Lung (tissue), 11 donors: ENCODE measurements at regions not wholly inside any gene's neighbourhood (a gene's known extent, or its start where the extent isn't known, plus 50 kb on each side); places are given as distances from the start of the nearest gene placed in this dataset.

ENCODE experiments used
- ATAC-seq: fragments of 200-7000 bp; cut with Tn5 transposase; one replicate; pipeline ENCODE4 v1.9.1; 2020; ENCODE audit warnings: moderate number of reproducible peaks; ENCODE audit not compliant: insufficient read depth, low FRiP score
- DNase-seq, 3 donors: peaks; one replicate each; pipeline ENCODE4 v3.0.0-alpha.2; 2013 to 2017
- H3K27ac ChIP-seq, 2 donors: one replicate each; pipeline ENCODE4 v1.5.1; 2013; ENCODE audit warnings: mild to moderate bottlenecking in 2 of 2, moderate library complexity in 2 of 2, control low read depth in 1 of 2, inconsistent platforms in 1 of 2, low read depth in 1 of 2, low read length in 1 of 2
- H3K27me3 ChIP-seq, 3 donors: one replicate each; pipeline ENCODE4 v1.5.1; 2013; ENCODE audit warnings: low read length in 2 of 3; ENCODE audit not compliant: control insufficient read depth in 3 of 3, insufficient read depth in 3 of 3
- H3K36me3 ChIP-seq, 4 donors: one replicate each; pipeline ENCODE4 v1.5.1; 2013; ENCODE audit warnings: low read length in 4 of 4, mild to moderate bottlenecking in 1 of 4, moderate library complexity in 1 of 4; ENCODE audit not compliant: control insufficient read depth in 4 of 4, insufficient read depth in 4 of 4
- H3K4me1 ChIP-seq, 5 donors: one replicate each; pipeline ENCODE4 v1.5.1; 2013; ENCODE audit warnings: low read length in 5 of 5, mild to moderate bottlenecking in 2 of 5, moderate library complexity in 1 of 5; ENCODE audit not compliant: control insufficient read depth in 5 of 5, insufficient read depth in 5 of 5
- H3K4me3 ChIP-seq: one replicate; pipeline ENCODE4 v1.5.1; 2013; ENCODE audit warnings: mild to moderate bottlenecking, control low read depth, moderate library complexity
- H3K9ac ChIP-seq, 2 donors: one replicate each; pipeline ENCODE4 v1.5.1; 2013; ENCODE audit warnings: low read length in 2 of 2, control low read depth in 1 of 2; ENCODE audit not compliant: insufficient read depth in 1 of 2
- H3K9me3 ChIP-seq, 4 donors: one replicate each; pipeline ENCODE4 v1.5.1; 2013; ENCODE audit warnings: low read length in 3 of 4, mild to moderate bottlenecking in 1 of 4, moderate library complexity in 1 of 4; ENCODE audit not compliant: control insufficient read depth in 4 of 4, insufficient read depth in 3 of 4
- WGBS, 2 donors: extraction: QIAGEN DNeasy Blood & Tissue Kit; methylation state at CpG; one replicate each; pipeline ENCODE4 v1.1.7; 2013; 5-methylcytosine and 5-hydroxymethylcytosine counted together
- TF ChIP-seq, protein P1 (sequence below): IDR thresholded peaks from 2 replicates; pipeline ENCODE4 v1.5.1; 2012; ENCODE audit warnings: mild to moderate bottlenecking; ENCODE audit errors: control extremely low read depth, extremely low read depth
- donor health status: control.
- donor health status: control.
- donor health status: Bipolar disorder and iron deficiency.
- donor health status: healthy.
- donor health status: DM: yes; HTN: yes; CAD: no.

DNA sequence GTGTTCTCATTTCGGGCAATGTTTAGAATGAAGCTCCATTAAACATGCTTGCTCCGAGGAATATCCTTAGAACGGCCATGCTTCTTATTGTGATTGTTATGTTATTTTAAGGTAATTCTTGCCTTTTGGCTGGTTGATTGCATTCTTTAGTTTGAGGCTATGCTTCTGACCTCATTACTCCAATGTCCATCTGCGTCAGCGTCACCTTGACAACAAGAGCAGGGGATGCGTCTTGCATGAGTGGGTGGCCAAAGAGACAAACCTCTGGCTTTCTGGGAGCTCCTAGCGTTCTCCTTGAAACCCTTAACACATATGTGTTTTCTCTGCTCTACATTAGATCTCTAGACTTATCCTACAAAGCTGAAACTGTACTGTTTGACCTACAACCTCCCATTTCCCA lies 184.3 kb downstream of the THBS2 start:
- 87 to 94% methylated on average over 7 of the region's 7 CpGs for WGBS, 2 donors

DNA sequence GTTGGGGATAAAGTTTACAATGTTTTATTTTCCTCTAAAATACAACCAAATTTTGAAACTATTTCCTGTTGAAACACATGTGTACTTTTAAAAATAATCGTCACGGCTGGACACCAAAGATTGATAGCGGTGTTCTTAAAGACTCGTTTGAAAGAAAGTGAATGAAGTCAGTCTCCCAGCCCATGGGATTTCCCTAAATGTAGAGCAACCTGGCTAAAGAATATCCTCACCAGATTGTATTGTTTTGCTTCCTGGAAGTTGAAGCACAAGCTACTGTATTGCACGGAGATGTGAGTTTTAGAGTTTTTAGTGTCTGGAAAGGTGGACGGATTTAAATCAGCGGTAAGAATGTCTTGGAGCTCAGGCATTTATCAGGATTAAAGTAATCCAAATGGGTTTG lies 189.5 kb downstream of the THBS2 start:
- no peaks in the 10 kb centered on the region for H3K27me3 ChIP-seq
- ATAC-seq (no peak), DNase-seq (no peak)
- H3K9me3 ChIP-seq = peaks cover 0 to 2% (median under 1%) of the 10 kb centered on the region in 4 donors
- H3K27ac ChIP-seq = no peak overlapping the region
- H3K4me1 ChIP-seq = no peaks in the 10 kb centered on the region
- H3K4me3 ChIP-seq = no peak overlapping the region
- H3K36me3 ChIP-seq = no peaks in the 10 kb centered on the region
- TF ChIP-seq, protein P1, sequence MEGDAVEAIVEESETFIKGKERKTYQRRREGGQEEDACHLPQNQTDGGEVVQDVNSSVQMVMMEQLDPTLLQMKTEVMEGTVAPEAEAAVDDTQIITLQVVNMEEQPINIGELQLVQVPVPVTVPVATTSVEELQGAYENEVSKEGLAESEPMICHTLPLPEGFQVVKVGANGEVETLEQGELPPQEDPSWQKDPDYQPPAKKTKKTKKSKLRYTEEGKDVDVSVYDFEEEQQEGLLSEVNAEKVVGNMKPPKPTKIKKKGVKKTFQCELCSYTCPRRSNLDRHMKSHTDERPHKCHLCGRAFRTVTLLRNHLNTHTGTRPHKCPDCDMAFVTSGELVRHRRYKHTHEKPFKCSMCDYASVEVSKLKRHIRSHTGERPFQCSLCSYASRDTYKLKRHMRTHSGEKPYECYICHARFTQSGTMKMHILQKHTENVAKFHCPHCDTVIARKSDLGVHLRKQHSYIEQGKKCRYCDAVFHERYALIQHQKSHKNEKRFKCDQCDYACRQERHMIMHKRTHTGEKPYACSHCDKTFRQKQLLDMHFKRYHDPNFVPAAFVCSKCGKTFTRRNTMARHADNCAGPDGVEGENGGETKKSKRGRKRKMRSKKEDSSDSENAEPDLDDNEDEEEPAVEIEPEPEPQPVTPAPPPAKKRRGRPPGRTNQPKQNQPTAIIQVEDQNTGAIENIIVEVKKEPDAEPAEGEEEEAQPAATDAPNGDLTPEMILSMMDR = no peak
- WGBS, 2 donors = 76 to 79% methylated on average over 7 of the region's 7 CpGs
- no peak overlapping the region for H3K9ac ChIP-seq

More for the DNA sequence above, 184.3 kb downstream of the THBS2 start:
- DNase-seq (no peak), ATAC-seq (no peak)
- no peaks in the 10 kb centered on the region for H3K9me3 ChIP-seq
- peaks cover 0 to 6% (median 0%) of the 10 kb centered on the region in 5 donors for H3K4me1 ChIP-seq
- TF ChIP-seq, protein P1 = no peak
- H3K27me3 ChIP-seq = no peaks in the 10 kb centered on the region
- no peak overlapping the region for H3K9ac ChIP-seq
- H3K4me3 ChIP-seq = no peak overlapping the region
- no peak overlapping the region for H3K27ac ChIP-seq
- H3K36me3 ChIP-seq = no peaks in the 10 kb centered on the region

DNA sequence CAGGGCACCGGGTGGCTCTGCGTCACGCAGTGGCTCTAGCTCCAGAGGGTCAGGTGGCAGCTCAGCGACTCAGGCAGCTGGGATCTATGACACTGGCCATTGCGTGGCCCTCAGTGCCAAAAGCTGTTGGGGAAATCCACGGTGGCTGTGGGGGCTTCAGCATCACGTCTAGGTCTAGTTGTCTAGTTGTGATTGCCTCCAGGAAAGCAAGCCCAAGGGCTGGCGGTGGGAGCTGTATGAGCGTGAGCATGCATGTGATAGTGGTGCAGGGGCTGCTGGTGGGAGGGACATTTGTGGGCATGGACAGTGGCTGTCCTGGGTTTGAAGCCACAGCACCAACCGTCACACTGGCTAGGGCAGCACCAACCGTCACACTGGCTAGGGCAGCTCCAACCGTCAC lies 191.4 kb downstream of the THBS2 start:
- WGBS, 2 donors = 95% methylated on average over 12 of the region's 12 CpGs
- no peaks in the 10 kb centered on the region for H3K27me3 ChIP-seq
- no peak for DNase-seq

More for the DNA sequence above, 191.4 kb downstream of the THBS2 start:
- H3K4me3 ChIP-seq = no peak overlapping the region
- H3K4me1 ChIP-seq = no peaks in the 10 kb centered on the region
- no peaks in the 10 kb centered on the region for H3K36me3 ChIP-seq
- ATAC-seq = no peak
- TF ChIP-seq, protein P1 = no peak
- no peak overlapping the region for H3K27ac ChIP-seq
- no peak overlapping the region for H3K9ac ChIP-seq
- peaks cover 0 to 2% (median under 1%) of the 10 kb centered on the region in 4 donors for H3K9me3 ChIP-seq
